GM18505 (cell line): ENCODE measurements at regions not wholly inside any gene's neighbourhood (a gene's known extent, or its start where the extent isn't known, plus 50 kb on each side); places are given as distances from the start of the nearest gene placed in this dataset.

Experiments used
- ATAC-seq: cut with Tn5 transposase; IDR thresholded peaks from one replicate; pipeline ENCODE4 v1.9.1; 2021; ENCODE audit not compliant: unreplicated experiment
- POLR2A ChIP-seq: IDR thresholded peaks from 4 replicates; pipeline ENCODE4 v1.6.1; 2011; ENCODE audit warnings: borderline replicate concordance; ENCODE audit not compliant: insufficient read depth, insufficient read length; ENCODE audit errors: extremely low read depth

GRCh38 chr14:65259000-65259399, 153.5 kb upstream of the FUT8 start:
- no peak for TF ChIP-seq POLR2A
- no peak for ATAC-seq

DNA sequence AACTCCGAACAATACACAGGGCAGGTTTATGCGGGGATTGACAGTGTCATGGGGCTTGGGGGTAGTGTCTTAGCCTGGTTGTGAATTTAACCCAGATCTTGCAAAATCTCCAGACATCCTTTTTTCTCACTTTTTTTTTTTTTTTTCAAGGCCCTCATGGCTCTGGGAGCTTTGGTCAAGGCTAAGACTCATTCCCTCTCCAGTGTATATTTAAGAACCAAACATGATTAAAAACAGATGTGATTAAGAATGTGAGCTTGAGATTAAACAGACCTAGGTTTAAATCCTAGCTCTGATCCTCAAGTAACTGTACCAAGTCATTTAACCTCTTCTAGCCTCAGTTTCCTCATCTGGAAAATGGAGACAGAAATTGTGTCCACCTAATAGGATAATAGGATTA, 151.7 kb upstream of the FUT8 start:
- no peak for ATAC-seq
- no peak for TF ChIP-seq POLR2A

- no peak for TF ChIP-seq POLR2A
- ATAC-seq: no peak
These were observed 151.1 kb upstream of the FUT8 start for GRCh38 chr14:65261425-65261920.

DNA sequence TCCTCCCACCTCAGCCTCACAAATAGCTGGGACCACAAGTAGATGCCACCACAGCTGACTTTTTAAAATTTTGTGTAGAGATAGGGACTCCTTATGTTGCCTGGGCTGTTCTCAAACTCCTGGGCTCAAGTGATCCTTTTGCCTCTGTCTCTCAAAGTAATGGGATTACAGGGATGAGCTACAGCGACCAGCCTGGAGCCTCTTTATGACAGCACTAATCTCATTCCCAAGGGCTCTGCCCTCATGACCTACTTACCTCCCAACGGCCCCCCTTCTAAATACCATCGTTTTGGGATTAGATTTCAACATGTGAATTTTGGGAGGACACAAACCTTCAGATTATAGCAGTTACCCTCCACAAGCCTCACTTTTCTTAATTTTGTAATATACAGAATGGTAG, 150.6 kb upstream of the FUT8 start:
- no peak for ATAC-seq
- no peak for TF ChIP-seq POLR2A

DNA sequence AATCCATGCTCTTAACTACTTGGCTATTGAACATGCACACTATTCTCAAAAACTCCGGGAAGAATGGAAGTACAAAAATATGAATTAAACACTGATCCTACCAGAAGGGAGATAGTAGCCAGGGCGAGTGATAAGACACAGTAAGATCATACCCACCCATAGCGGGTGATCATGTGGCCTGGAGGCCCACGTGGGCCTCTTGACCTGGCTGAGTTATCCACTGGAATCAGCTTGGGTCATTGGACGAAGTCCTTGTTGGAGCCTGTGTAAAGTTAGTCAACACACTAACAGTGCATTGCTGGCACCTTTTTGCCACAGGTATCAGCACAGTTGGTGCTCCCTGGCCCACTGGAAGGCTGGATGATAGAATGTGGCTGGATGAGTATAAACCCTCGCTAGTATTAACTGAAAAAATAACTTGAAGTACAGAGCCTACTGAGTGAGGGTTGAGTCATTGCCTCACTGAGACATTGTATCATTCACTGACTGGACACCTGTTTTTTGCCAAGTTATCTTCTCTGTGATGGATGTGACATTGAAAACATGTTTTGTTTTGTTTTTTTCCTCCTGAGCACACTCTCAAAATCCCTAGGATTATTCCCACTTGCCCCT, 149.2 kb upstream of the FUT8 start:
- ATAC-seq: no peak
- no peak for TF ChIP-seq POLR2A

GRCh38 chr14:65267856-65268255, 144.7 kb upstream of the FUT8 start:
- ATAC-seq: no peak
- no peak for TF ChIP-seq POLR2A

GRCh38 chr14:65268594-65268993, 143.9 kb upstream of the FUT8 start:
- no peak for TF ChIP-seq POLR2A
- no peak for ATAC-seq

DNA sequence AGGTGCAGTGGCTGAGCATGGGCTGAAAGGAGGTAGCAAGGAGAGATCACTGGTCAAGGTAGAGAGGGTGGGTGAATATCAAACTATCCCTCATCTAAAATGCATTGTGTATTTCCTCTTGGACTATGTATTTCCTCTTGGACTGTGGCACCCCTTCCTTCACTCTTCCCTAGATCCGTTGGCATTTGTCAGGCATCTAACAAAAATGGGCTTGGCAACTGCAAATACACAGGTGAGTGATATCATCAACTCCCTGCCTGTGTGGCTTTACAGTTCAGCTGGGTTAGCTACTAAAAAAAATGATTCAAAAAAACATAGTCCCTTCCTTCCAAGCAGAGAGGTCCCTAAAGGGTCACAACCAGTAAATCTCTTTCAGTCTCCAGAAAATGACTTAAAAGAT, 142.8 kb upstream of the FUT8 start:
- no peak for TF ChIP-seq POLR2A
- no peak for ATAC-seq

GRCh38 chr14:65277027-65277426, 135.5 kb upstream of the FUT8 start:
- no peak for ATAC-seq
- no peak for TF ChIP-seq POLR2A

DNA sequence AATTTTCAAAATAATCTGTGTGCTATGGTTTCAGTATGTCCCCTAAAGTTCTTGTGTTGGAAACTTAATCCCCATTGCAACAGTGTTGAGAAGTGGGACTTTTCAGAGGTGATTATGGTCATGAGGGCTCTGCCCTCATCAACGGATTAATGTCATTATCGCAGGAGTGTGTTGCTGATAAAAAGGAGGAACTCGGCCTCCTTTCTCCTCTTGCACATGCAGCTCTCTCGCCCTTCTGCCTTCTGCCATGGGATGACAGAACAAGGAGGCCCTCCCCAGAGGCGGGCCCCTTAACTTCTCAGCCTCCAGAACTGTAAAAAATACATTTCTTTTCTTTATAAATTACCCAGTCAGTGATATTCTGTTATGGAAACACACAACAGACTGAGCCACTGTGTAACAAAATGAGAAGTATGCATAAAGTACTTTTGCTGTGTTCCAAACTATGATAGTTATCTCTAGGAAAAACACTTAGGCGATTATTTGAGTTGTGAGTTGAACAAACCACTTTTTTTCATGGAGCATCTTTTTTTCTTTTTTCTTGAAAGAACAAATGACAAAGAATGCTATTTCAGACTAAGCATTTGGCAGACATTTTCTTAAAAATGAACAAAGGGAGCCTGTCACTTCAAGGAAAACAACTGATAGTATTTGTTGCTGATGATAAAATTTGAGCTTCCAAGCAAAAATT, 134.8 kb upstream of the FUT8 start:
- ATAC-seq: no peak

DNA sequence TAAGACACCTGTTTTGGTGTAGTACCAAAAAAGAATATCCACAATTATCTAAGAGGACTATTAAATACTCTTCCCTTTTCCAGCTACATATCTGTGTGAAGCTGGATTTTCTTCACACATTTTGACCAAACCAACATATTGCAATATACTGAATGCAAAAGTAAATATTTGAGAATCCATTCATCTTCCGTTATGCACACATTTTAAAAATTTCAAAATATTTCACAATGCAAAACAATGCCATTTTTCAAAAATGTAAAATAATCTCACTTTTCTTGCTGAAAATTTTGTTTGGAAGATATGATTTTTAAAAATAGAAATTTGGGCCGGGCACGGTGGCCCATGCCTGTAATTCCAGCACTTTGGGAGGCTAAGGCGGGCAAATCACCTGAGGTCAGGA, 133.9 kb upstream of the FUT8 start:
- no peak for ATAC-seq
- TF ChIP-seq POLR2A: no peak

More for the DNA sequence above, 134.8 kb upstream of the FUT8 start:
- TF ChIP-seq POLR2A: no peak

GRCh38 chr14:65279510-65279909, 133.0 kb upstream of the FUT8 start:
- ATAC-seq: no peak
- no peak for TF ChIP-seq POLR2A

DNA sequence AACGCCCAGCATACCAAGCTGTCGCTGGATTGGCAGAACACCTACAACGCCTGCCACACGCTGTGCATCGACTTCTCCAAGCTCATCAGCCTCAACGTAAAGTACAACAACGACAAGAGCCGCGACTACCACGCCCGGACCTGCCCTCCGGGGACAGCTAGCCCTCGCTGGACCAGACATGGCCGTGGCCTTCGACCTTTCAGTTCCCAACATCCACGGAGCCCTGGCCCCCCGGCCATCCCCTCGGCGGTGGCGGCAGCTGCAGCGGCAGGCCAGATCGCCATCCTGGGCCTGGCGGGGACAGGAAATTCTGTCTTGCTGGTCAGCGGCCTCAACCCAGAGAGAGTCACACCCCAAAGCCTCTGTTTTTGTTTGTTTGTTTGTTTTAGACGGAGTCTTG, 132.6 kb upstream of the FUT8 start:
- ATAC-seq: no peak
- no peak for TF ChIP-seq POLR2A

DNA sequence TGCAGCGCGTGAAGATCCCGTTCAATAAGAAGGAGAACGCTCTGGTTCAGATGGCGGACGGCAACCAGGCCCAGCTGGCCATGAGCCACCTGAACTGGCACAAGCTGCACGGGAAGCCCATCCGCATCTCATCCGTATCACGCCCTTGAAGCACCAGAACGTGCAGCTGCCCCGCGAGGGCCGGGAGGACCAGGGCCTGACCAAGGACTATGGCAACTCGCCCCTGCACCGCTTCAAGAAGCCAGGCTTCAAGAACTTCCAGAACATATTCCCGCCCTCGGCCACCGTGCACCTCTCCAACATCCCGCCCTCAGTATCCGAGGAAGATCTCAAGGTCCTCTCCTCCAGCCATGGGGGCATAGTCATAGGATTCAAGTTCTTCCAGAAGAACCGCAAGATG, 131.9 kb upstream of the FUT8 start:
- no peak for TF ChIP-seq POLR2A
- ATAC-seq: no peak
